ENCODE measurements at regions not wholly inside any gene's neighbourhood (a gene's known extent, or its start where the extent isn't known, plus 50 kb on each side); places are given as distances from the start of the nearest gene placed in this dataset.

GRCh38 chr7:156014201-156014600, 201.9 kb upstream of the SHH start:
- TF ChIP-seq CTCF (IDR thresholded peaks at IDR 0.05) (no peak), EP300 (IDR thresholded peaks at IDR 0.05) (no peak)

Measured in ovary (tissue), 3 donors.